Sigmoid colon (tissue), 6 donors: ENCODE measurements at regions not wholly inside any gene's neighbourhood (a gene's known extent, or its start where the extent isn't known, plus 50 kb on each side); places are given as distances from the start of the nearest gene placed in this dataset.

Experiments
- DNase-seq: peaks from one replicate; pipeline ENCODE4 v3.0.0-alpha.2; 2019
- H3K27ac ChIP-seq, 4 donors: fragments of 200-600 bp; sonication (generic); one replicate each; pipeline ENCODE4 v1.5.1; 2016 to 2019; ENCODE audit warnings: mild to moderate bottlenecking in 1 of 4
- H3K27me3 ChIP-seq, 3 donors: fragments of 200-600 bp; sonication (generic); one replicate each; pipeline ENCODE4 v1.5.1; 2019; ENCODE audit warnings: mild to moderate bottlenecking in 1 of 3
- H3K36me3 ChIP-seq, 4 donors: fragments of 200-600 bp; sonication (generic); one replicate each; pipeline ENCODE4 v1.5.1; 2016 to 2019
- H3K4me1 ChIP-seq, 4 donors: fragments of 200-600 bp; sonication (generic); one replicate each; pipeline ENCODE4 v1.5.1; 2017 to 2019
- H3K4me3 ChIP-seq, 4 donors: fragments of 200-600 bp; sonication (generic); one replicate each; pipeline ENCODE4 v1.5.1; 2017 to 2019; ENCODE audit warnings: mild to moderate bottlenecking in 2 of 4, moderate library complexity in 1 of 4
- H3K9me3 ChIP-seq, 4 donors: fragments of 200-600 bp in 3 of 4; sonication (generic) in 3 of 4; one replicate each; pipeline versions ENCODE4 v1.5.1 to v1.6.1; 2013 to 2019
- EP300 ChIP-seq, 4 donors: sonication (generic); formaldehyde crosslinking; IDR thresholded peaks; one replicate each; pipeline ENCODE4 v1.6.1; 2017; ENCODE audit warnings: antibody characterized with exemption in 4 of 4
- POLR2A ChIP-seq, 2 donors: fragments of 450-650 bp; IDR thresholded peaks; one replicate each; pipeline ENCODE4 v1.6.1; 2016; ENCODE audit warnings: antibody characterized with exemption in 2 of 2, mild to moderate bottlenecking in 2 of 2, moderate library complexity in 2 of 2
- POLR2AphosphoS5 ChIP-seq, 4 donors: sonication (generic); formaldehyde crosslinking; IDR thresholded peaks; one replicate each; pipeline ENCODE4 v1.6.1; 2017; ENCODE audit warnings: antibody characterized with exemption in 4 of 4
- WGBS, 2 donors: extraction: QIAGEN DNeasy Blood & Tissue Kit; methylation state at CpG; one replicate each; pipeline ENCODE4 v1.1.7; 2013; 5-methylcytosine and 5-hydroxymethylcytosine counted together
- intact Hi-C: fragments of 100-400 bp; cut with DNase I; formaldehyde crosslinking; loops from one replicate; pipeline ENCODE4 v1.15.1; 2023
- TF ChIP-seq, protein P1 (sequence below), 4 experiments: fragments of 450-650 bp in 3 of 4; fragments of 200-600 bp in 1 of 4; IDR thresholded peaks; one replicate each; pipeline ENCODE4 v1.5.1; 2016 to 2019; ENCODE audit warnings: antibody characterized with exemption in 4 of 4, mild to moderate bottlenecking in 3 of 4, moderate library complexity in 2 of 4
- donor health status: healthy with polysubstance abuse.
- donor health status: healthy.

DNA sequence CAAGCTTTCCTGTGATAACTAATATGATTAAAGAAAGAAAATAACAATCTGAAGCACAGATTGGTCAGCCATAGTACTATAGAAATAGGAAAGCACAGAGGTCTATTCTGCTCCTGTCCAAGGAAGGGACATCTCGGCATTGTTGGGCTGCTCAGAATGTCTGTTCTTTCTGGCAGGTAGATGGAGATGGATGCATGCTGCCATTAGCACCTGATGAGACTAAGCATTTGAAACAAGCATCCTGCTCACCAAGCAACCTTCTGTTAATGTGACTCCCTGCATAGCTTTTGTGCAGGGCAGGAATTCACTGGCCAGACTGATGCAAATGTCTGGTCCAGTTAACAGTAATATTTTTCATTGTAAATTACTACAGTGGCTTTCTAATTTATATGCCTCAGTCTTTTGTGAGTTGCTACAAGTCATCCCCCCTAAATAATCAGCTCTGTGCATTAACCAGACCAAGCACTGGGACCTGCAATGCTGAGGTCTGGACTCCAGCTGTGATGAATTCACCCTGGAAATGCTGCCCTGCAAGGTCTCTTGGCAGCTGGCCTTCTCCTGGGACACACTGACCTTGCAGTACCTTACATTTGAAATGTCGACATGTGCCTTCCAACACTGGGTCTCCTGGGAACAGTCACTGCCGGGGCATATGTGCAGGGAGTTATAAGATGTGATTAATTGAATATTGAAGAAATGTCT lies 1123.7 kb downstream of the IGSF11 start:
- Histone ChIP-seq H3K4me1 (peaks cover 0 to 8% (median 0%) of the 10 kb centered on the region in 4 donors), H3K9me3 (no peaks in the 10 kb centered on the region), H3K36me3 (no peaks in the 10 kb centered on the region), H3K4me3 (no peak overlapping the region), H3K27me3 (no peaks in the 10 kb centered on the region), H3K27ac (no peak overlapping the region)
- WGBS, 2 donors, result 82 to 88% methylated on average over 3 of the region's 3 CpGs
- intact Hi-C loops, result no loop called here
- DNase-seq, result no peak
- TF ChIP-seq POLR2A (IDR thresholded peaks at IDR 0.05) (no peak), EP300 (IDR thresholded peaks at IDR 0.05) (no peak), POLR2AphosphoS5 (IDR thresholded peaks at IDR 0.05) (no peak)
- TF ChIP-seq, protein P1, sequence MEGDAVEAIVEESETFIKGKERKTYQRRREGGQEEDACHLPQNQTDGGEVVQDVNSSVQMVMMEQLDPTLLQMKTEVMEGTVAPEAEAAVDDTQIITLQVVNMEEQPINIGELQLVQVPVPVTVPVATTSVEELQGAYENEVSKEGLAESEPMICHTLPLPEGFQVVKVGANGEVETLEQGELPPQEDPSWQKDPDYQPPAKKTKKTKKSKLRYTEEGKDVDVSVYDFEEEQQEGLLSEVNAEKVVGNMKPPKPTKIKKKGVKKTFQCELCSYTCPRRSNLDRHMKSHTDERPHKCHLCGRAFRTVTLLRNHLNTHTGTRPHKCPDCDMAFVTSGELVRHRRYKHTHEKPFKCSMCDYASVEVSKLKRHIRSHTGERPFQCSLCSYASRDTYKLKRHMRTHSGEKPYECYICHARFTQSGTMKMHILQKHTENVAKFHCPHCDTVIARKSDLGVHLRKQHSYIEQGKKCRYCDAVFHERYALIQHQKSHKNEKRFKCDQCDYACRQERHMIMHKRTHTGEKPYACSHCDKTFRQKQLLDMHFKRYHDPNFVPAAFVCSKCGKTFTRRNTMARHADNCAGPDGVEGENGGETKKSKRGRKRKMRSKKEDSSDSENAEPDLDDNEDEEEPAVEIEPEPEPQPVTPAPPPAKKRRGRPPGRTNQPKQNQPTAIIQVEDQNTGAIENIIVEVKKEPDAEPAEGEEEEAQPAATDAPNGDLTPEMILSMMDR (IDR thresholded peaks at IDR 0.05), result no peak

DNA sequence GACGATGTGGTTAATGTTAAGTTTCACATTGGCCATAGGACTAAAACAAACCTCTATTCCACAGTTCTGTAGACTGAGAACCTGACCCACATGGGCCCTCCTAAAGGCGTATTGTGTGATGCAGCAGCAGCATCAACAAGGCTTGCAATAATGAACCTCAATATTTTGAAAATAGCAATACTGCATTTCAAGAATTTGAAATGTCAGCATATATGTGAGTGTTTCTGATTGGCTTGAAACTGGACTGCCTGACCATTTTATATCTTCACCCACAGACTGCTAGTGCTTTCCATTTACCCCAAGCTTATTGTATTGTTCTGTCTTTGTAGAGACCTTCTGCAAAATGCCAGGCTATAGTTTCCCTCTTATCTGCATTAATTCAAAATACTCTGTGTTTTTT lies 1122.3 kb downstream of the IGSF11 start:
- H3K4me1 ChIP-seq, result peaks cover 0 to 8% (median 0%) of the 10 kb centered on the region in 4 donors
- no peak overlapping the region for H3K27ac ChIP-seq
- H3K4me3 ChIP-seq, result no peak overlapping the region
- no peaks in the 10 kb centered on the region for H3K27me3 ChIP-seq
- intact Hi-C loops, result no loop called here
- no peaks in the 10 kb centered on the region for H3K9me3 ChIP-seq
- DNase-seq, result no peak
- WGBS, 2 donors, result 90 to 94% methylated on average over 2 of the region's 2 CpGs
- TF ChIP-seq, protein P1 (IDR thresholded peaks at IDR 0.05), result no peak
- no peak for TF ChIP-seq POLR2AphosphoS5 (IDR thresholded peaks at IDR 0.05)
- no peak for TF ChIP-seq POLR2A (IDR thresholded peaks at IDR 0.05)
- no peaks in the 10 kb centered on the region for H3K36me3 ChIP-seq

DNA sequence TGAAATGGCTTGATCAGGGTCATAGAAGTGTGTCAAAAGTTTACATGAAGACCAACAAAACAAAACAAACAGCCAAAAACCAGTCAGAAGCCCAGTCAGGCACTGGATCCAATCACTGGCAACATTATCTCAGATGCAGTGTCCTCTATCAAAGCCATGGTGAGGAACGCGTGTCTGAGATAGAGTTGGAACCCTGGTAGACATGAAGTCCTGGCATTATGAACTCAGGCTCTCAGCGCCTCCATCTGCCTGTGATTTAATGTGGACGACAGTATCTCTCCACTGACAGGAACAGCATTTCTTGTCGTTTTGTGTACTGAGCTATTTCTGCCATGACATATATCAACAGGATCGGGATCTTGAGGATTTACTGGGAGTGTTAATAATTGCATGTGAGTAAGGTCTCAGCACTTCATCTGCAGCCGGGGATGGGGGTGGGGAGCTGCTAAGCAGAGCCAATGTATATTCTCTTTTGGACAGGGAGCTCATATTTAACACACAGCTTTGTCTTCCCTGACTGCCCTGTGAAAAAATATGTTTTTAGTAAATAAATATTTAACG lies 1120.0 kb downstream of the IGSF11 start:
- no peaks in the 10 kb centered on the region for H3K36me3 ChIP-seq
- no peak overlapping the region for H3K27ac ChIP-seq
- intact Hi-C loops, result no loop called here
- DNase-seq, result no peak
- peaks cover 0 to 8% (median 0%) of the 10 kb centered on the region in 4 donors for H3K4me1 ChIP-seq
- H3K4me3 ChIP-seq, result no peak overlapping the region
- WGBS, 2 donors, result 79 to 83% methylated on average over 8 of the region's 8 CpGs
- no peaks in the 10 kb centered on the region for H3K27me3 ChIP-seq
- no peaks in the 10 kb centered on the region for H3K9me3 ChIP-seq
- TF ChIP-seq POLR2A (IDR thresholded peaks at IDR 0.05) (no peak), POLR2AphosphoS5 (IDR thresholded peaks at IDR 0.05) (no peak), EP300 (IDR thresholded peaks at IDR 0.05) (no peak)
- TF ChIP-seq, protein P1 (IDR thresholded peaks at IDR 0.05), result no peak

DNA sequence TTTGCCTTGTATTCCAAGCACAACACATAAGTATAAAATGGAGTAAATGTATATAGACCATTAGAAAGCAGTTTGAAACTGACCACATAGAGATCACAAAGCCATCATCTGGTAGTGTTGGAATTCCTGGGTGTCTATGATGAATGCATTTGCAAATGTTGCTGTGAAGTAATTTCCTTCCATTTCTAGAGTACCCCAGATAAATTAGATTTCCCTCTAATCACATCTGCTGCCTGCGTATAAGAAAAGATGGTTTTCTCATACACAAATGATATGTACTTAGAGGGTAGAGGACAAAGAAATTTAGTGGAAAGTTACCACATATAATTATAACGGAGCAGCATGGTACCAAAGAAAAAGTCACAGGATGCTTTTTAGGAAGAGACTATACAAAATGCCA lies 1117.8 kb downstream of the IGSF11 start:
- TF ChIP-seq POLR2A (IDR thresholded peaks at IDR 0.05) (no peak), EP300 (IDR thresholded peaks at IDR 0.05) (no peak), POLR2AphosphoS5 (IDR thresholded peaks at IDR 0.05) (no peak)
- TF ChIP-seq, protein P1 (IDR thresholded peaks at IDR 0.05), result no peak
- H3K4me1 ChIP-seq, result peaks cover 0 to 5% (median 0%) of the 10 kb centered on the region in 4 donors
- no peaks in the 10 kb centered on the region for H3K36me3 ChIP-seq
- H3K27ac ChIP-seq, result no peak overlapping the region
- H3K9me3 ChIP-seq, result no peaks in the 10 kb centered on the region
- H3K4me3 ChIP-seq, result no peak overlapping the region
- no peaks in the 10 kb centered on the region for H3K27me3 ChIP-seq
- intact Hi-C loops, result no loop called here
- no peak for DNase-seq
- 93 to 98% methylated on average over 2 of the region's 2 CpGs for WGBS, 2 donors
